ENCODE measurements at regions not wholly inside any gene's neighbourhood (a gene's known extent, or its start where the extent isn't known, plus 50 kb on each side); places are given as distances from the start of the nearest gene placed in this dataset.

GRCh38 chr5:89269721-89270120 is 386.7 kb upstream of the MEF2C start:
- DNase-seq (ENCODE audit: low spot score) = no peak

GRCh38 chr5:89268460-89268859 is 385.5 kb upstream of the MEF2C start:
- no peak for DNase-seq (ENCODE audit: low spot score)

- DNase-seq (ENCODE audit: low spot score) = no peak
Measured at GRCh38 chr5:89267788-89268187, 384.8 kb upstream of the MEF2C start.

GRCh38 chr5:89265511-89266179 is 382.7 kb upstream of the MEF2C start:
- no peak for DNase-seq (ENCODE audit: low spot score)

GRCh38 chr5:89263846-89264245 is 380.9 kb upstream of the MEF2C start:
- DNase-seq (ENCODE audit: low spot score) = no peak

- DNase-seq (ENCODE audit: low spot score) = no peak
Measured at GRCh38 chr5:89262030-89262429, 379.0 kb upstream of the MEF2C start.

GRCh38 chr5:89260254-89260653 is 377.3 kb upstream of the MEF2C start:
- no peak for DNase-seq (ENCODE audit: low spot score)

GRCh38 chr5:89255845-89256463 is 373.0 kb upstream of the MEF2C start:
- no peak for DNase-seq (ENCODE audit: low spot score)

- DNase-seq (ENCODE audit: low spot score) = no peak
Measured at GRCh38 chr5:89253666-89254352, 370.8 kb upstream of the MEF2C start.

GRCh38 chr5:89246864-89247263 is 363.9 kb upstream of the MEF2C start:
- DNase-seq (ENCODE audit: low spot score) = no peak

- no peak for DNase-seq (ENCODE audit: low spot score)
Measured at GRCh38 chr5:89246252-89246651, 363.3 kb upstream of the MEF2C start.

GRCh38 chr5:89243611-89244010 is 360.6 kb upstream of the MEF2C start:
- no peak for DNase-seq (ENCODE audit: low spot score)

- no peak for DNase-seq (ENCODE audit: low spot score)
Measured at GRCh38 chr5:89241186-89241585, 358.2 kb upstream of the MEF2C start.

GRCh38 chr5:89236900-89237299 is 353.9 kb upstream of the MEF2C start:
- DNase-seq (ENCODE audit: low spot score) = no peak

- no peak for DNase-seq (ENCODE audit: low spot score)
Measured at GRCh38 chr5:89233462-89233861, 350.5 kb upstream of the MEF2C start.

GRCh38 chr5:89232139-89232603 is 349.2 kb upstream of the MEF2C start:
- no peak for DNase-seq (ENCODE audit: low spot score)

- no peak for DNase-seq (ENCODE audit: low spot score)
Measured at GRCh38 chr5:89230178-89230577, 347.2 kb upstream of the MEF2C start.

- no peak for DNase-seq (ENCODE audit: low spot score)
Measured at GRCh38 chr5:89229331-89230070, 346.5 kb upstream of the MEF2C start.

GRCh38 chr5:89228355-89228754 is 345.4 kb upstream of the MEF2C start:
- no peak for DNase-seq (ENCODE audit: low spot score)

- DNase-seq (ENCODE audit: low spot score) = no peak
Measured at GRCh38 chr5:89218364-89218763, 335.4 kb upstream of the MEF2C start.

- DNase-seq (ENCODE audit: low spot score) = no peak
Measured at GRCh38 chr5:89216606-89217005, 333.6 kb upstream of the MEF2C start.

GRCh38 chr5:89213573-89213972 is 330.6 kb upstream of the MEF2C start:
- DNase-seq (ENCODE audit: low spot score) = no peak

GRCh38 chr5:89211836-89212235 is 328.9 kb upstream of the MEF2C start:
- no peak for DNase-seq (ENCODE audit: low spot score)
